CMK (cell line): ENCODE measurements at regions not wholly inside any gene's neighbourhood (a gene's known extent, or its start where the extent isn't known, plus 50 kb on each side); places are given as distances from the start of the nearest gene placed in this dataset.
"Not testable (repeated sequence)": the region's sequence is repeated elsewhere in the genome, so short reads cannot be mapped to it uniquely, and the experiment has no call there.

Experiments
- DNase-seq: peaks from one replicate; pipeline ENCODE4 v3.0.0-alpha.2; 2010; ENCODE audit warnings: low read depth

- DNase-seq, result no peak
These were observed 50.6 kb upstream of the NKD1 start for GRCh38 chr16:50497592-50497991.

GRCh38 chr16:50496990-50497389 lies 51.2 kb upstream of the NKD1 start:
- no peak for DNase-seq

GRCh38 chr16:50495673-50496072 lies 52.5 kb upstream of the NKD1 start:
- DNase-seq, result no peak

- no peak for DNase-seq
These were observed 53.4 kb upstream of the NKD1 start for GRCh38 chr16:50494501-50495491.

GRCh38 chr16:50491516-50491915 lies 56.7 kb upstream of the NKD1 start:
- DNase-seq, result no peak

GRCh38 chr16:50490828-50491227 lies 57.4 kb upstream of the NKD1 start:
- no peak for DNase-seq

- DNase-seq, result no peak
These were observed 59.0 kb upstream of the NKD1 start for GRCh38 chr16:50489182-50489581.

GRCh38 chr16:50487528-50487927 lies 60.7 kb upstream of the NKD1 start:
- no peak for DNase-seq

GRCh38 chr16:50486162-50486561 lies 62.0 kb upstream of the NKD1 start:
- not testable (repeated sequence) for DNase-seq

- no peak for DNase-seq
These were observed 63.0 kb upstream of the NKD1 start for GRCh38 chr16:50485232-50485631.

- no peak for DNase-seq
These were observed 65.9 kb upstream of the NKD1 start for GRCh38 chr16:50482271-50482670.

GRCh38 chr16:50480206-50480605 lies 68.0 kb upstream of the NKD1 start:
- DNase-seq, result no peak

GRCh38 chr16:50479771-50480170 lies 68.4 kb upstream of the NKD1 start:
- DNase-seq, result no peak

GRCh38 chr16:50478773-50479149 lies 69.4 kb upstream of the NKD1 start:
- no peak for DNase-seq

GRCh38 chr16:50478075-50478772 lies 70.0 kb upstream of the NKD1 start:
- DNase-seq, result no peak

- no peak for DNase-seq
These were observed 71.5 kb upstream of the NKD1 start for GRCh38 chr16:50476486-50477255.

GRCh38 chr16:50475170-50475569 lies 73.0 kb upstream of the NKD1 start:
- no peak for DNase-seq

- no peak for DNase-seq
These were observed 74.1 kb upstream of the NKD1 start for GRCh38 chr16:50474138-50474537.

- DNase-seq, result no peak
These were observed 74.7 kb upstream of the NKD1 start for GRCh38 chr16:50473356-50473945.

- DNase-seq, result no peak
These were observed 75.7 kb upstream of the NKD1 start for GRCh38 chr16:50472472-50472871.

- DNase-seq, result no peak
These were observed 77.5 kb upstream of the NKD1 start for GRCh38 chr16:50470687-50471086.

- no peak for DNase-seq
These were observed 78.4 kb upstream of the NKD1 start for GRCh38 chr16:50469744-50470321.
